EL (cell line): ENCODE measurements at regions not wholly inside any gene's neighbourhood (a gene's known extent, or its start where the extent isn't known, plus 50 kb on each side); places are given as distances from the start of the nearest gene placed in this dataset.

Source experiments
- DNase-seq: peaks from one replicate; pipeline ENCODE4 v3.0.0-alpha.2; 2016

DNA sequence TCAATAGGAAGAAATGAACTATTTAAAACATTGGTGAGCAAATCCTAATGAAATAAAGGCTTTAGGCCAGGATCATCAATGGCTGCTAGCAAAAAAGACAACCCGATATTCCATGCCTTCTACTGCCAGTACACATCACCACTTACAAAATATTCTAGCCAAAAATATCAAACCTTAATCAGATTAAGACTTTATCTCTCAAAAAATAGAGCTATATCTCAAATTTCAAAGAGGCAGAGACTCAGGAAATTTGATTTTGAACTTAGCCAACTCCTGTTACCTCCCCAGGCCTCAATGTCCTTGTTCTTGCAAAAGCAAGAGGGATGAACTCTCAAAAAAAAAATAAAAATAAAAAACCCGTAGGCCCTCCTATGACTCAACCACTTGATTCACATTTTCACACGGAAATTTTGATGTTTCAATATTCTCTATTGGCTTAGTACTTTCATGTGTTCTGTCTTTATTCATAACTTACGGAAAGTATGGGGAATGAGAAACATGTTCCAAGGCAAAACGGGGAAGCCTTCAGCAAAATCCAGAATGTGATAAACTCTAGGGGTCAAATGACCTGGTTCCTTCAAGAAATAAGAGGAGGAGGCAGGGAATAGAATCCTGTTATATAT, 273.3 kb upstream of the ZPLD1 start:
- DNase-seq = no peak

DNA sequence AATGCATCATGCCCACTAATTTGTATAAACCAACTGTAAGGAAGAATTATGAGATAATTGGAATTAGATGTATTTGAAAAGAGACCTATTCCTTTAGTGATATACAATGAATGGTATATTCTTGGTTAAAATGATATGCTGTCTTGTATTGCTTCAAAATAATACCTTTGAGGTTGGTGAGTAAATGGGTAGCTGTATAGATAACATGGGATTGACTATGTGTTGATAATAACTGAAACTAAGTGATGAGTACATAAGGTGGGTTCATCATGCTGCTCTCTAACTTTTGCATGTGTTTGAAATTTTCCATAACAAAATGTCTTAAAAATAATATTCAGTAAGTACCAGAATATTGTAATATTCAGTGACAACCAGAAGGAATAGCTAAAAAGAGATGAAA, 272.6 kb upstream of the ZPLD1 start:
- no peak for DNase-seq

DNA sequence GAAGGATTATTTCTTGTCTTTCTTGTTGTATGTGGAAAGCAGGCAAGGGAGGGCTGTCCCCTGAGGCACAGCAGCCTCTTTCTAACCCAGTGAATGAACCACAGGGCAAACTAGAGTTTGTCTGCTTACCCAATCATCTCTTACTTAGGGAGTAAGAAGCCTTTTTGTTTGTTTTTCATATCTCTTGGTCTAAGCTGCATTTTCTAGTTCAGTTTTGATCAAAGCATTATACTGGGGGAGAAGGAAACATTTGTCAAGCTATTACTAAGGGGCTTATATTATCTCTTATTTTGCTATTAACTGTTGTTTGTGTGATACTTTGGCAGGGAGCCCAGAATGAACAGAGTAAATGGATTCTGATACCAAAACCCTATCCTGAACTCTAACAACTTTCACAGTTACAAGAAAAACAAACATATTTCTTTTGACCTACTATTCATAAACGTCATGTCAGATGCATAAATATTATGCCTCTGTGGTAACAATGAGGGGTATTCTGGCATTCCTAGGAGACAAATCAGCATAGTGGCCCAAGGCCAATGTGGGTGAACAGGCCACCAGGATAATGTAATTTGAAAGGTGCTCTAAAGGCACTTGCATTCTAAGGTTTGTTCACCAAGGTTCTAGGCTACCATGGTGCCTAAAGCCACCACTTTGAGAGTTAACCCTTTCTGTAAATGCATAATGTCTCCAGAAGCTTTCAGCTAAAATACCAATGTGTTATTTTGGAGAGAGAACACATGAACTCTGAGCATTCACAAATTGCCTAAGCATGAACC, 271.6 kb upstream of the ZPLD1 start:
- DNase-seq = peak; percentile 75

DNA sequence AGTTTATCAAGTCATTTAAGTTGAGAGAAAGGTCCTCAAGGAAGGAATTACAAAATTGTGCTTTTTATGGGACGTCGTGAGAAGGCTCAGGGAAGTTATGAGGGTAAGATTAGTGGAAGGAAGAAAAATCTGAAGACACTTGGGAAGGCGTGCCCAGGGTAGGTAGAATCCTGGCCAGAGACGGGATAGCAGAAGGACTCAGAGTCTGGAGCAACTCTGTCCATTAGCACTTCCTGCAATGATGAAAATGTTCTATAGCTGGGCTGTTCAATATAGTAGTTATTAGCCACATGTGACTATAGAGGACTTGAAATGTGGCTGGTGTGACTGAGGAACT, 271.0 kb upstream of the ZPLD1 start:
- no peak for DNase-seq

DNA sequence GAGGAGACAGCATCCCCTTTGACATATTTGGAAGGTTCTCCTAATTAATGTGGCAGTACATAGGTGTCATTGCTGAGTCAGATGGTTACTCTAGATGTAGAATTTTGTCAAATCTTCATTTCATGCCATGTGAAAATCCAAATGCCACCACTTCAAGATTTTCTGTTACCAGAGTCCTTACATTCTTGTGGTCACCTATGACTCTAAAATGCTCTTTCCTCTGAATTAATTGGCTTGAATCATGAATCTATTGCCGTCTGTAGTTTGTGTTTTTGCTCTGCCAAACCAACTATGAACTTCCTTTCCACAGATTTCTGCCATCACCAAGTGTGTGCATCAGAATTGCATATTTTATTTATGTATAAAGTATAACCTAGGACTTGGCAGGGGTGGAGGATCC, 269.4 kb upstream of the ZPLD1 start:
- peak; percentile 82 for DNase-seq

DNA sequence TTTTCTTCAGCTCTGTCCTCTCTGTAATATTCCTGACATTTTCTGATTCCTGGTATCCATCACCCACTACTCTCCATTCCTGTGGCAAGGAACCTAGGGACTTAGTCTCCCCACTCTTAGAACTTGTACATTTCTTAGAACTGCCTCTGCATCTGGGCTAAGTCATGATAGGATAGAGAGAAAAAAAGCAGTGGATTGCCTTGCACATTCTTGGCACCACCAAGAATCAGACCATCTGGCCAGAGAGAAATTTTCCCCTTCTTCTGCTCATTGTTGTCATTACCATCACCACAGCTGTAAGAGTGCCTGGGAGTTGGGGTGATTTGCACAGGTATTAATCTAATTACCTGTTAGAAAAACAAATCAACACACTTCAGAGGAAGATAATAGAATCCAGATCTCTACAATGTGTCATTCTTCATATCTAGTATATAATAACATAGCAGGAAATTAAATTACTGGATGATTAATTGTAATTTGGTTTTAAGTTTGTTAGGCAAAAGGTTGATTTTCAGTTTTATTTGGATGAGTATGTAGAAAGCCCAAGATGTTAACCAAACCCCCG, 264.8 kb upstream of the ZPLD1 start:
- DNase-seq = no peak

DNA sequence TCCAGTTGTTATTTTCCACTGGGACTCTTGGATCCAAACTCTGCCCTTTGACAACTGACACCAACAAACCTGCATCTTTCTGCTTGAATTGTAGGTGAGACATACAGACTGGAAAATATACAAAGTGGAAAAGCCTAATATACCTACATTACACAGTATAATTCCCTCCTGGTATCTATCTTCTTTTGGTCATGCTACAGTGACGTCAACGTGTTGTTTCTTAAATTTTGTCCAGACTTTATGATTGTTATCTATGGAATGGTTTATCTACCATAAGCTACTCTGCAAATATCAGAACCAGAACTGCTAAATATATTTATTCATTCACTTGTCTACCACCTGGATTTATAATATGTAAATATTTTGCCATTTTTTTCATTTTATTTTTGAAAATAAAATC, 264.3 kb upstream of the ZPLD1 start:
- DNase-seq = no peak

DNA sequence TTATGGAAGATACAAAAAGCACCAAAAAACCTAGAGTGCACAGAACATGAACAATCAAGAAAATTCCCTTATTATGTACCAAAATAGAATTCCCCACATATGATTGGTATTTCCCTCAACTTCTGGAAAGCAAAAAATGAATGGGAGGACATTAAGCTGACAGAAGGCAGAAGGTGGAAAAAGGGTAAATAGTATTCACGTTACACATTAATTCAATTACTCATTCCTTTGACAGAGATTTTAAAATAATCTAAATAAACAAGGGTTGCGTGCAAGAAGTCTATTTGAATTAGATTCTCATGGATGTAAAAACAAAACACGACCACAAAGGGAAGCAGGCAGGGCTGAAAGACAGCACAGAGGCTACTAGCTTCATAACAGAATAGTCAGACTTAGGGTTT, 260.5 kb upstream of the ZPLD1 start:
- DNase-seq = peak; percentile 80

DNA sequence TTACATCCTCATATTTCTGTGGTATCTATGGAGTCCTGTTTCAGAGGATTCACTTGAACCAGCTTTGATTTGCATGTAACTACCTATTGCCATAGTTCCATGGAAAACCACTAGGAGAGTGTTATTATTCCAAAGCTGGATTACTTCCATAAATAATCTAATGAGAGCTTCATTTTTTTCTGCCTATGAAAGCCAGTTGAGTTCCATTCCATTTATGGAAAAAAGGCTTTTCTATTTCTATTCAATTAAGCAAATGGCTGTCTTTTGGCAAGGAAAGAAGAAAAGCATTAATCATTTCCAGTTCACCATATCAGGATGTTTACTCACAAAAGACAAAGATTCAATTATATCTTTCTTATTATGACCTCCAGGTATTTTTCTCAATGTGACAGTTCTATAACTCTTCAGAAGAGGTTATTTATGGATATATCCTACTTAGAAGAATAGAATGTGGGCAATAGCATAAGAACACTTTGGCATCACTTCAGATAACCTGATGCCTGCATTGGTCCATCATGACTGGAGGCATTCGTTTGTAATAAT, 259.9 kb upstream of the ZPLD1 start:
- DNase-seq = no peak

DNA sequence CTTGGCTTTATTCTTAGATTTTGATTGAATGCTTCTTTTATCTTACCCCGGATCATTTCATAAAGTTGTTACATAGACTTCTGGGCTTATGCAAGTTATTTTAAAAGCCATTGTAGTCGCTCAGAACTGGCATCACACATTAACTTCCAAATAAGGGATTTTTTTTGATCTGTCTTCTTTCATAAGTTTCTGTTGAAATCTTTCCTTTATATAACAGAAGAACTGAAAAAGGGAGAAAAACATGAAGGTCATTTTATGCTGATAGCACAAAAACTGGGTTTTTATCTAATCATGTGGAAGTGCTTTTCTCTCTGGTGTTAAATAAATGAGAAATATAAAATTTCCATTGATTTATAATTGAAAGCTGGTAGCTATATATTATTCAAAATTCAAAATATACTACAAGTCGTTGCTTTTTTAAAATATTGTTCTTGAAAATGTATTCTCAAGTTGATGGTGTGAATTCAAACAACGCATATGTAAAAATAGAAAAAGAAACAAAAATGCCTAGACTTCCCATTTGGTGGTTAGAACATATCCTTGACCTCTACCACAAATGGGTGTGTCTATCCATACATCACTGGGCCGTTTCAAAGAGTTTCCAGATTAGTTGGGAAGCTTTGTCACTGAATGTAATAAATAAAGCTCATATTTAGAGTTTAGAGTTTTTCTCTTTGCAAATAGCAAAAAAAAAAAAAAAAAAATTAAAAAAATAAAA, 258.3 kb upstream of the ZPLD1 start:
- DNase-seq = no peak

DNA sequence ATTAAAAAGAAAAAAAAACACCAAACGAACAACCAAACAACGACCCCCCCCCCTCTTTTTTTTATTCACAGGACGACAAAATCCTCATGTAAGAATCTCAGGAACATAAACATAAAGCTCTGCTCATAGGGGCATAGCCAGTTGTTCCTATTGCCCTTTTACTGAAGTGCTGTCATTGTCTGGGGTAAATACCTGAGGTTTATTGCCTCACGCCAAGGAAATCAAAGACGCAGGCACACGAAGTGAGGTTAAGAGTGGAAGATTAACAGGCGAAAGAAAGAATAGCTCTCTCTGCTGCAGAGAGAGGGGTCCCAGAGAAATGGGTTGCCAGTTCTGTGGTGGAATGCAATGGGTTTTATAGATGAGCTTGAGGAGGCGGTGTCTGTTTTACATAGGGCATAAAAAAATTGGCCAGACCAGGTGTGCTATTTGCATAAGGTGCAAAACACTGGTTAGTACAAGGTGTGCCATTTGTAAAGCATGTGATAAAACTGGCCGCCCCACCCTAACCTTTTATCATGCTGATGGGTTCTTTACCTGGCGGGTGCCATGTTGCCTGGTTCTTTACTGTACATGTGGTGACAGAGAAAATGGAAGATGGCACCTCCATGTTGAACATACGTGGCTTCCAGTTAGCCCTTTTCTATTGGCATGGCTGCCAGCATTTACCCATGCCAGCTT, 257.6 kb upstream of the ZPLD1 start:
- no peak for DNase-seq

DNA sequence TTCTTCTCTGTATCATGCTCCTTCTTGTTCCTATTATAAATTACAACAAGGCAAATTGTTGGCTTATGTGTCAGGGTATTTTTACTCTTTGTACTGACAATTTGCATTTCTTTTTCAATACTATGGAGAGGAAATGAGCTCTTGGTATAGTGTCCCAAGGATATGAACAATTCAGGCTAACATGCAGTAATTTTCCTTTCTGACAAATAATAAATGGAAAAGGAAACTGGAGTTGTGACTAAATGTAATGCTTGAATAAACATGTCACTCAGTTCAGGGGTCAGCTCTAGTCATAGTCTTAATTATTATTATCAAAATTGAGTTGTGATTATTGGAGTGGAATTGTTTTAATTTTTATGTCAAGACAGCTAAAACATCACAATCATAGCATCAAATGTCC, 256.0 kb upstream of the ZPLD1 start:
- no peak for DNase-seq

DNA sequence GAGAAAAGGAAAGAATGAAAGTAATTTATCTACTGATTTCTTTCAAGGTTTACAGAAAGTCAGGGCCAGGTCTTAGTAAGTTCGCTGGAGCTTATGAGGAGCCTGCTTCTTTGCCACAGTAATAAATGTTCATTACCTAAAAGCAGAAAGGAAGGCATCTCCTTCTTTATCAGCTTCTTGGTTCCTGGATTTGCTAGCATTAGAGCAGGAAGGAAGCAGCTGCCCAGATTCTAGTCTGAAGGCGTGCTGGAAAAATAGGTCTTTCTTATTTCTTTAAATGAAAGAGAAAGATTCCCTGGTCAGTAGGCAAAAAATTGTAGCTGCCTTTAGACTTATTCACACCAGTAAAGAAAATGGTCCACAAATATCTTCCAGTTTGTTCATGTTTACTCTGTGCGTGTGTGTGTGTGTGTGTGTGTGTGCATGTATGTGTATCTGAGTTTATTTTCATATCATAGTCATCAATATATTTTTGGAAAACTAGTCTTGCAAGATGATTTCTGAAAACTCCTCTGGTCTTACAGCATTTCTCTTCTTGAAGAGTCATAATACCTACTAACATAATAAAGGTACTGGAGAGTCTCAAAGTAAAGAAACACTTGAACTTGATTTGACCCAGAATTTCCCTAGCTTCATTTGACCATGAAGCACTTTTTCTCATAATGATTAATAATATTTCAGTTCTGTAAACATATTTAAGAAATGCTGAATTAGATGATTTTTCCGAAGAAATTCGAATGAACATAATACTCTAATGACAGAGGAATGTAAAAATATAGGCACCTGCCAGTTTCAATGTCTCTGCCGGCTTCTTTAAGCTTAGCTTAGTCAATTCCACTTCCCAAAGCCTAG, 255.3 kb upstream of the ZPLD1 start:
- peak; percentile 55 for DNase-seq

DNA sequence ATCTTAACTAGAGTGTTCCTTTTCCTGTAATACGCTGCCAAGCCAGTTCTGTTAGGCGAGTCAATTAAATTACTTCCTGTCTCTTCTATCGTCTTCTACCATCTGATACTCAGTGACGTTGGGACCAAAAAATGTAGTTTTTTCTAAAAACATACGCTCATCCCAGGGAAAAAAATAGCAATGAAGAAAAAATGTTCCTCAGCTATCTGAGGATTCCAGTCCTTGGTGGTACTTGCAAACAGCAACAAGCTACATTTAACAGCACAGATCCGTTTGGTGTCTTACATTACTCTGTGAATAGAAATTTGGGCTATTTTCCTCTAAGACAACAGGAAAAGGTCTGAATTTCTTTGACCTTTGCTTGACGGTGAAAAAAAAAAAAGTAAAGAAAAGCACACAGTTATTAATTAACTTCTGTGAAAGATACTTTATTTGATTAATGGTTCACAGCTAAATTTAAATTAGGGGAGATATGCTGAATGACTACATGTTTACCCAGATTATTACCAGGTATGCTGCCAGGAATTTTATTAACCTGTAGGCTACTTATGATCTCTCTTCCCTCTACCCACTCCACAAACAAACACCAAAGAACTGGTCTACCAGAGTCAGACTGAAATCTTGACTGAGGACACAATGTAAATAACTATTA, 254.4 kb upstream of the ZPLD1 start:
- peak; percentile 93 for DNase-seq

DNA sequence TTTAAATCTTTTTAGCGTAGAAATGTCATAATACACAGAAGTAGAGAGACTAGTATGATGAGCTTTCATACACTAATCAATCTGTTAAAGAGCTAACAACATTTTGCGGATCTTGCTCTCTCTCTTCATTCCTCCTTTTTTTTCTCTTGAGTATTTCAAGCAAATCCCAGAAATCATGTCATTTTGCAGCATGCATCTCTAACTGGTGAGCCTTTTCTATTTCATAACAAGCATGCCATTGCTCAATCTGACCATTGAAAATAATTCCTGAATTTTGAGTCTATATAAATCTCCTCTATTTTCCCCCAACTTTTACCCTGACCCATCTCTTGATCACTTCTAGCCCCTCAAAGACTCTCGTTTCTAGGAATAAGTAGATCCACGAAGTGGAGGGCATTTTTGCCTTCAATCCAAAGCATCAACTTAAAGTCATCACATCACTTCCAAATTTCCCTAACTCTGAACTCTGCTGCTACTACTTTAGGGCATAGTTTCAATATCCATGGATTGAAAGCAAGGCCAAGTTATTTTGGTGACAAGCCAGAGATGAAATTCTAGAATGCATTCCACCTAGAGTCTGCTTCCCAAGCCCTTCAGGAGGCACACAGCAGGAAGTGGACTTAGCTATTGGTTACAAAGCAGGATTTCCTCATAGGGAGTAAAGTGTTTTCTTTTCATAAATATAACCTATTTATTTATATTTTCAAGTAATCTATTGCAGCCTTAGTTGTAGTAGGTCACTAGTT, 253.5 kb upstream of the ZPLD1 start:
- peak; percentile 80 for DNase-seq

DNA sequence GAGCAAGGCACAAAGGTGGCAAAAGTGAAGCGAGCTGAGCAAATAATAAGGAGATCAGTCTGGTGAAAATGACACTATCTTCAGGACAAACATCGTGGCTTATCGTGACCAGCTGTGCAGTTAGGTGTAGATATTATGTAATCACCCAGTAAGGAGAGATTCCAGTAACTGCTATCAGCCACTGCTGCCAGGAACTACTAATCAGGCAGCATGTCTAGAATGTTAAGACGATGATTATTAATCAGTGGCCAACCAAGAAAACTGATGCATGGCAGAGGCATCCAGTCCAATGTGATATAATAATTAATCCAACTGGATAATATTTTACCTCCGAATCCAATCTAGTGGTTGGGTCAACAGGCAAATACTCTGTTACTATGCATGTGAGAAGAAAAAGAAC, 252.7 kb upstream of the ZPLD1 start:
- DNase-seq = peak; percentile 51

DNA sequence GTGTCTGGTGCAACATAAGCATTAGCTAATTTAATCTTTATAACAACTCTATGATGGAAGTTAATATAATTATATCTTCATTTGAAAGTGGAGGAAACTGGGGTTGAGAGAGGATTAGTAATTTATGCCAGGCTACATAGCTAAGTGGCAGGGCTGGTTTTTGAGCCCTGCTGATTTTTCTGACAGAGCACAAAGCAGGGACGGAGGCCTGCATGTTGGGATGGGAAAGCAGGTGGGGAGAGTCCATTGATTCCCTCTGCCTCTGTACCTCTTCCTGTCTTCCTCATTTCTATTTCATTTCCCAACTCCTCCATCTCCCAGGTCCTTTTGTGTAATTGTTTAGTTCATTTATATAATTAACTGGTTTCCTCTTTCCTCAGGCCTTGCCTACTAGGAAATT, 251.6 kb upstream of the ZPLD1 start:
- DNase-seq = no peak

DNA sequence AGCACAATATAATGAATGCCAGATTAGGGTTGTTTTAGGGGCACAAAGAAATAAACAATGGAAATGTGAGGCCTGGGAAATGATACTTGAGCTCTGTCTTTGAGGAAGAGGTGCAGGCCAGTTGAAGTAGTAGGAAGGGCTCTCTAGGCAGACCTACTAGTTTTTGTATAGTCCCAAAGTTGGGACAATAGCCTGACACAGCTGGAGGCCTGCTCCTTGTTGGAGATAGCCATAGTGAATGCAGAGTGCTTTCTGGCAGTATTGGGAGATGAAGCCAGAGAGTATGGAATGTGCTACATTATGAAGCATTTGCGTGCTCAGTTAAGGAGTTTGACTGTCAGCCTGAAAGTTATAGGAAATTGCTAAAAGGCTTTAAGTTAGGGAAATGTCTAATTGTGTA, 251.2 kb upstream of the ZPLD1 start:
- no peak for DNase-seq

DNA sequence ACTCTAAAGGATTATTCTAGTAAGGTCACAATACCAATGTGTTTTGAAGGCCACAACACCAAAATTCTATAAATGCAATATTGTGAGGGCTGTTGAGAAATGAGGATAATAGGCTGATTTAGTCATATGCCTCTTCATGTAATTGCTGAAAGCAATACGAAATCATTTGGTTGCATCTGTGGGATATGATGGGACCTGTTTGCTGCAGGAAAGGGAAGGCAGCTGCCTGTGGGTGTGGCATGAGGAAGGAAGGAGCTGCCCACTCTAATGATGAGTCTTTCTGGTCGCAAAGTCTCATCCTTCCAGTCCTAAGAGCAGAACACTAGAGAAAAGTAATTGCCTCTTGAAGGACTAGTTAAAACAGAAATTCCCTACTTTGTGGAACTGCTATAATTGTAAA, 245.3 kb upstream of the ZPLD1 start:
- no peak for DNase-seq

DNA sequence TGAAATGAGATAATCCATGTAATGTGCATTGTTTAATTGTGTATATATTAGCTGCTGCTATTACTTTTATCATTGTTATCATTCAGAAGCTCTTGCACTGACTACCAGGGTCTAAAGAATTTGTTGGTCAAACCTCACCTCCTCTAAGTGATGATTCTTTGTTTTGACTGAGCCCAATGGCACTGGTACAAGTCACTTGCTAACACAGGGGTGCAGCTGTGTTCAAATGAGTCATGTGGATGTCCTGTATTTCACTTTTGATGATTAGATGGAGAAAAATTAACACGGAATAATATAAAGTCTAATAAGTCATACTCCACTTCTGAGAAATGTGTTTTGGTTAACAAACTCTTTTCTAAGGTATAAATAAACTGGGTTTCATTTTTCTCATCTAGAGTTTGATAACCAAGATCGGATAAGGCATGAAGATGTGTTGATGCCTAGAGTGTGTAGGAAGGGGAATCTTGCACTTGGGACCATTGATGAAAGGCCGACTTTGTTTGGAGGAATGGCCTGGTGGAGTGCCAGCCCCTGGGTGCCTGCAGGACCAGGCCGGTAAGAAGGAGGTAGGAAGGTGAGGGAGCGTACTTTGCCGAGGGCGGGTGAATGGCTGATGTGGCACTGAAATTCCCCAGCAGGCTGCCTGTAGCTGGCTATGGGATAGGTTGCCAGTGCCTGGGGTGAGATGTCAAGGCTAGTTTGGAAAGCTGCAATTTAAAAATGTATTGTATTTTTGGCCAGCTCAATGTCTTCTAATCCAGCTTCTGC, 244.7 kb upstream of the ZPLD1 start:
- peak; percentile 29 for DNase-seq
